ENCODE measurements at regions not wholly inside any gene's neighbourhood (a gene's known extent, or its start where the extent isn't known, plus 50 kb on each side); places are given as distances from the start of the nearest gene placed in this dataset.
"Not testable (repeated sequence)": the region's sequence is repeated elsewhere in the genome, so short reads cannot be mapped to it uniquely, and the experiment has no call there.

DNA sequence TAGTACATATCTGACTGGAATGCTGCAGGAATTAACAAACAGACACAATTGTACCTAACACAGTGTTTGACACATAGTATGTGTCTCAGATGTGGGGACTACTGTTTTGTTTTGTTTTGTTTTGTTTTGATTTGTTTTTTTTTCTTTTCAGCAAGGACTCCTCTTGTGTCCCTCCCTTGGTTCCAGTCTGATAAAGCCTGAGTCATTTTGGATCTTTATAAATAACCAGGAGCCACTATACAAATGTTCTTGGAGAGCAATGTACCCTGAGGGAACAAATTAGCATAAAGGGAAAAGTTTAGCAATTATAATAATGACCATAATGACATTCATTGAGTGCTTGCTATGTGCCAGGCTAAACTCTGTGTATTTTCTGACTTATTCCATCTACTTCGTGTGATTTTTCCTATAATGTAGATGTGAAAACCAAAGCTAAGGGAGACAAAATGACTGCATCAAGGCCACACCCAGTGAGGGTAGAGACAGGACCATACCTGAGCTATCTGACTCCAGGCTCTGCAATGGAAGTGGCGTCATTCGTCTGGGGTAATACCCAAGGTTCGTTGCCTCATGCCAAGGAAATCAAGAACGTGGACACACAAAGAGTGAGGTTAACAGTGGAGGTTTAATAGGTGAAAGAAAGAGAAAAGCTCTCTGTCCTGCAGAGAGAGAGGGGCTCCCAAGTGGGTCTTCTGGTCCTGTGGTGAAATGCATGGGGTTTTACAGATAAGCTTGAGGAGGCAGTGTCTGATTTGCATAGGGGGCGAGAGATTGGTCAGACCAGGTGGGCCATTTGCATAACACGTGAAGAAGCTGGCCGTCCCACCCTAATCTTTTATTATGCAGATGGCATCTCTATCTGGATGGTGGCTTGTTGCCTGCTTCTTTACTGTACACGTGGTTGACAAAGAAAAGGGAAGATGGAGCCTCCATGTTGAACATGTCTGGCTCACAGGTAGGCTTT, 285.5 kb upstream of the SFSWAP start:
- no peak for DNase-seq

GRCh38 chr12:131428091-131428685, 282.7 kb upstream of the SFSWAP start:
- DNase-seq, result no peak

DNA sequence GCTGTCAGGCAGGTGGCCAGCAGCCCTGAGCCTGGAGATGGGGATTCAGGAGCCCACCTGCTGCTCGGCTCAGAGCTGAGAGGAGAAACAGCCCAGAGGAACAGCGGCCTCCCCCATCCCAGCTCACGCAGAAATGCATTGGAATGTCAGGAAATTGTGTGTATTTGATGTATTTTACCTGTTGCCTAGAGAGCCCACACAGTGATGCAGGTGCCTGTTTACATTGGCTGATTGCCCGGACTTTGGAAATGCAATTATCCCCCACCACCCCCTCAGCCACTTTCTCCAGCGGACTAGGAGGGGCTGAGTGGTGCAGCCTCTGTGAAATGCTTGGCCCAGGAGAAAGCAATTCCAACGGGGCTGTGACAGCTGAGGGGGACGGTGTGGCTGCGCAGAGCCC, 281.7 kb upstream of the SFSWAP start:
- DNase-seq, result not testable (repeated sequence)

- DNase-seq, result not testable (repeated sequence)
Measured at GRCh38 chr12:131429697-131430096, 281.2 kb upstream of the SFSWAP start.

- DNase-seq, result no peak
Measured at GRCh38 chr12:131430158-131430742, 280.6 kb upstream of the SFSWAP start.

- DNase-seq, result not testable (repeated sequence)
Measured at GRCh38 chr12:131431126-131431655, 279.7 kb upstream of the SFSWAP start.

DNA sequence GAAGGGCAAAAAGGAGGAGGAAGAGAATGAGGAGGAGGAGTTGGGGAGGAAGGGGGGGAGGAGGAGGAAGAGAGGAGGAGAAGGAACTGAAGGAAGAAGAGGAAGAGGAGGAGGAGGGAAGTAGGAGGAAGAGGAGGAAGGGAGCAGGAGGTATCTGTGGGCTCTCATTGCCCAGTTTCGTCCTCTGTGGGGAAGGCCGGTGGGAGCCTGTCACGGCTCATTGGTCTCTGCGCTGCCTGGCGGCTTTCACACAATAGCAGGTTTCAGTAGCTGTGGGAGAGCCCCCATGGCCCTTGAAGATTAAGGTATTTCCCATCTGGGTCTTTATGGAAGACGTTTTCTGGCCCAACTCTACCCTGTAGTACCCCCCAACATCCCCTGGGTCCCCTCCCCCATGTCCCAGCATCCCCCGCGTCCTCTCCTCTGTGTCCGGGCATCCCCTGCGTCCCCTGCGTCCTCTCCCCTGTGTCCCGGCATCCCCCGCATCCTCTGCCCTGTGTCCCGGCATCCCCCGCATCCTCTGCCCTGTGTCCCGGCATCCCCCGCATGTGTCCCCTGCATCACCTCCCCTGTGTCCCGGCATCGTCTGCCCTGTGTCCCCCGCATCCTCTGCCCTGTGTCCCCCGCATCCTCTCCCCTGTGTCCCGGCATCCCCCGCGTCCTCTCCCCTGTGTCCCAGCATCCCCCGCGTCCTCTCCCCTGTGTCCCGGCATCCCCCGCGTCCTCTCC, 278.2 kb upstream of the SFSWAP start:
- no peak for DNase-seq

DNA sequence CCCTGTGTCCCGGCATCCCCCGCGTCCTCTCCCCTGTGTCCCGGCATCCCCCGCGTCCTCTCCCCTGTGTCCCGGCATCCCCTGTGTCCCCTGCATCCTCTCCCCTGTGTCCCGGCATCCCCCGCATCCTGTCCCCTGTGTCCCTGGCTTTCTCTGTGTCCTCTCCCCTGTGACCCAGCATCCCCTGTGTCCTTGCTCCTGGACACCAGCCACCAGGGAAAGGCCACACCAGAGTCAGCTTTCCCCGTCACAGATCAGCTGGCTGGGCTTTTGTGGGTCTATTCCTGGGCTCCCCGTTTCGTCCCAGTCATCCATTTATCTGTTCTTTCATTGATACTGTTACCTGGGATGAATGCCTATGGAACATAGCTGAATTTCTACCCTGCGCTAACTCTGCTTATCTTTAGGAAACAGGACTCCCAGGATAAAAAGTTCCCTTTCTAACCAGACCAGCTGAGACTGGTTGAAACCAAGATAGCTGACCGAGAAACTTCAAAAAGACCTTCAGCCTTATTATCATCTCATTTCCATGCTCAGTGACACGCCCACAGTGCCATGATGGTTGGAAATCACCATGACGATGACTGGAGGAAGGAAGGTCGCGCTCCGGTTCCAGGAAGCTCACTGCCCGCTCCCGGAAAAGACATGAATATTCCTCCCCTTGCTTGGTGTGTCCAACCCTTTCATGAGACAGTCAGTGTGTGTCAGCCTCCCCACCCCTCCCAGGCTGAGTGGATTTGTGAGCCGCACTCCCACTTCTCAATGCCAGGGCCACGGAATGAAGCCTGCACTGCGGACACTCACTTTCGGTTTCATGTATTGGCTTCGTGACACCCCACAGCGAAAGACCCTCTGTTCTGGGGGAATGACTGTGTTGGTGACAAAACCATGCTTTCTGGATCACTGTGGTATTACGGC, 276.4 kb upstream of the SFSWAP start:
- DNase-seq, result no peak

GRCh38 chr12:131436922-131437705, 273.8 kb upstream of the SFSWAP start:
- no peak for DNase-seq

DNA sequence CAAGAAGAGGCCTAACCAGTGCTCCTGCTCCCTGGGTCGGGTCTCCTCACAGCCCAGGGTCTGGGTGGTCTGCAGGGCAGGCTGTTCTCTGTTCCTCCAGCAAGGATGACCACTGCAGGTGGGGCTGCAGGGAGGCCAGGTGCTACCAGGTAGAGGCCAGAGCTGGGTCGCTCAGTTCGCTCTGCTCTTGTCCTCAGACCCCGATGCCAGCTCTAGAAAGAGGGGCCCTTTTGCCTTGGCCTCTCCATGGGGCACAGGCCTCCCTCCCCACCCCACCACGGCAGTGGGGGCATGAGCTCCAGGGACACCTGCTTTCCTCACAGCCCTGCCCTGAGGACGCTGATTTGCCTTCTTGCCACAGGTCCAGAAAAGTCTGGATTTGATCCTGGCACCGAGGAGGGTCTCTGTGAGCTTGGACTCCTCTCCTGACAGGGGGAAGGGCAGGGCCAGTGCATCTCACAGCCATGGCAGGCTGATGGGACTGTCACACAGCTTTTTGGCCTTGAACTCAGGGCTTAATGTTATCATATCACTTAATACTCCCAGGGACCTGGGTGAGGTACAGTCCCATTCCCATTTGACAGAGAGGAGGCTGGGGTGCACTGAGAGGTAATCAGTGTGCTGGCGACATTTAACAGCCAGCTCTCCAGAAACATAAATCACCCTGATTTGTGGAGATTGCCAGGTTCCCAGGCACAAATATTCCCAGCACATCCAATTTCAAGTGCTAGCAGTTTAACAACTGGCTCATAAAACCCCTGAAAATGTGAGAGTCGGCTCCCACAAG, 273.0 kb upstream of the SFSWAP start:
- DNase-seq, result no peak

- DNase-seq, result not testable (repeated sequence)
Measured at GRCh38 chr12:131438493-131438835, 272.4 kb upstream of the SFSWAP start.

- DNase-seq, result no peak
Measured at GRCh38 chr12:131438881-131439280, 272.0 kb upstream of the SFSWAP start.

- not testable (repeated sequence) for DNase-seq
Measured at GRCh38 chr12:131439752-131440151, 271.1 kb upstream of the SFSWAP start.

GRCh38 chr12:131440209-131441059, 270.5 kb upstream of the SFSWAP start:
- not testable (repeated sequence) for DNase-seq

DNA sequence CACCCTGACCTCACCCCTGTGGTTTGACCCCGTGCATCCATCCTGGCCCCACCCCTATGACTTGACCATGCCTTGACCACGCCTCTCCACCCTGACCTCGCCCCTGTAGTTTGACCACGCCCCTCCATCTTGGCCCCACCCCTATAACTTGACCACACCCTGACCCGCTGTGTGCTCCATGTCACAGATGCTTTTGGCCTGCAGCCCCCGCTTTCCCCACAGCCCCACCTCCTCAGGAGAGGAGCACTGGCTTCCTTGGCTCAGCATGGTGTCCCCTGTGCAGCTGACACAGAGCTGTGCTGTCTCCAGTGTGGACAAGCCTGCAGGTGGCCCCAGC, 269.9 kb upstream of the SFSWAP start:
- DNase-seq, result no peak

DNA sequence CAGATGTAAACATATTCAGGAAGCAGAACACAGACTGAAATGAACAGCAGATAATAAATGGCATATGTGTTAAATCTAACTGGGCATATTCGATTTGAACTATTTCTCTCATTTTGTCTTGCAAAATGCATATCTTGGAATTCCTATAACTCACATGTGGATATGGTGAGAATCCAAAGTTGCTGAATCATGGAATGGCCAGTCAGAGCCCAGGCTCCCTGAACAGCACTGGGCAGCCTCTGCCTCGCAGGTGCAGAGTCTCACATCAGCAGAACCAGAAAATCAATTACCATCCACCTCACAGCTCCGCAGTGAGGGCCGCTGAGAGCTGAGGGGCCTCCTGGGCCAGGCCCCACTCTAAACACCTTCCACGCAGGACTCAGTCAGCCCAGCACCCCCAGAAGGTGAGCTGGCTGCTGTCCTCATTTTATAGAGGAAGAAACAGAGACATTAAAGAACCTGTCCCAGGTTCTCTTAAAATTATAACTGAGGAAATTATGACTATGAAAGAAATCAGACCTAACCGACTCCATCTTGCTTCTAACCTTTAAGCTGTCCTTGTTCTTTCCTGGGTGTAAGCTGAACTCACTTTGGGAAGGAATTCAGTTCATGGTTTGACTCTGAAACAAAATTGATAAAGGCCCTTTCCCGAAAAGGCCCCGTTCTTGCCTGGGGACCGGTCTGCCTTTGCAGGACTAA, 269.1 kb upstream of the SFSWAP start:
- DNase-seq, result no peak

DNA sequence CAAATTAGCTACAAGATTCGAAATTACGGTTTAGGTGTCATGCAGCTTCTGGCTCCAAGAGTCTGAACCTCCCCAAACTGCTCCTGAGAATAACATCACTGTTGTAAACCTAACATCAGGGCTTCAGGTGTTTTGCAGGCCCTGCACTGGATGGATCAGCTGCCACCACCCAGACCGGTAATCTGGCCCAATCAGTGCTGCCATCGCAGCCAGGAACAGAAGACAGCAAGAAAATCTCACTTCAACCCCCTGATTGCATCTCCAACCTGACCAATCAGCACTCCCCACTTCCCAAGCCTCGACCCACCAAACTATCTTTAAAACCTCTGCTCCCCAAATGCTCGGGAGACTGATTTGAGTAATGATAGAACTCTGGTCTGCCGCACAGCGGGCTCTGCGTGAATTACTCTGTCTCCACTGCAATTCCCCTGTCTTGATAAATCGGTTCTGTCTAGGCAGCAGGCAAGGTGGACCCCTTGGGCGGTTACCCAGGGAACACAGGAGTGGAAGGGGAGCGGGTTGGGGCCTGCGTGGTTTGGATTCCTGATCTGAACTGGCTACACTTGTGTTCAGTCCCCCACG, 268.5 kb upstream of the SFSWAP start:
- no peak for DNase-seq

Data from 8988T (cell line).